ENCODE measurements at regions not wholly inside any gene's neighbourhood (a gene's known extent, or its start where the extent isn't known, plus 50 kb on each side); places are given as distances from the start of the nearest gene placed in this dataset.

DNA sequence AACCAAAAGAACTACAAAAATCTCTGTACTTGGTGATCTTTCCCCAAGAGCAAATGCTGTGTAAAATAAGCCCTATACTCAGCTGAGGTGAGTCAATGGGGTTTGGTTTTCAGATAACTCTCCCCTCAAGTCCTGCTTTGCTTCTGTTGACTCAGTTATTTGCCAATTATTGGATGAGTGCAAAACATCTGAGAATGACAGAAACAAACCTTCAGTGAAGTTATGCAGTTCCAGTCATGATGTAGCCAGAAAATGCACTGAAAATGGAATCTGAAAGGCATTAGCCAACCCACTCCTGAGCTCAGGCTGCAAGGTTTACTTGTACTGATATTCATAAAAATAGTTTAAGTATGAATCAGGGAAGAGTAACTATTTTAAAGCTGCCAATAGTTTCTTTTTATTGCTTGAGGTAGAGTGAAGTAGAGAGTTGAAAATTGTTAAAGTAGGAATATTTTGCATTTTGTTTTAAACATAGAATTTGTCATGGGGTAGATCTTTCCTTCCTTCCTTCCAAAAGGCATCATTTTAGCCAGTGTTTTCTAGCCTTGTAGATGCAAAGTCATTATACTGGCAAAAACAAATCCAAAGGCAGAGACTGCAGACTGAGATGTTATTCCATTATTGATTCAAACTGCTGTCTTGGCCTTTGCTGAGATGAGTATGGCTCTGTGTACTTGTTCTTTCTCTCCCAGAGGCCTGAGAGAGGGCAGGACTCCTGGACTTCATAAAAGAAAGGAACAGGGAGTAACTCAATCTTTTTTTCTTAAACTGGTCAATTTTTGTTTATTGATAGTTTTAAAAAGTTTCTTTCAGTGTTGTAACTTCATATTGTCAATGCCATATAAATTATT is 215.3 kb downstream of the RND3 start:
- Mint-ChIP-seq H3K4me3 (no peak overlapping the region), H3K9me3 (peaks cover 25 to 32% of the 10 kb centered on the region in 2 experiments), H3K4me1 (peaks cover 13 to 21% of the 10 kb centered on the region in 2 experiments), H3K27me3 (ENCODE audit: low read depth) (no peaks in the 10 kb centered on the region), H3K27ac (no peak overlapping the region), H3K36me3 (ENCODE audit: insufficient read depth in 1 of 3, low read depth in 3 of 3) (peaks cover 19 to 33% (median 30%) of the 10 kb centered on the region in 3 experiments)
- Histone ChIP-seq H2BK20ac (ENCODE audit: low read depth, low read length, poor library complexity, severe bottlenecking) (no peak overlapping the region), H3K79me2 (ENCODE audit: insufficient read depth, low read length) (no peaks in the 10 kb centered on the region), H3T11ph (ENCODE audit: low read length) (no peak overlapping the region), H2BK15ac (ENCODE audit: low read depth, low read length) (no peak overlapping the region), H3K18ac (ENCODE audit: insufficient read length, low read depth, low read length) (no peak overlapping the region), H4K5ac (ENCODE audit: insufficient read length, low read depth, low read length) (no peak overlapping the region), H4K20me1 (ENCODE audit: control insufficient read depth, insufficient read depth, insufficient read length) (no peaks in the 10 kb centered on the region), H3K23me2 (ENCODE audit: insufficient read length, low read depth, low read length, poor library complexity, severe bottlenecking) (no peaks in the 10 kb centered on the region), H3K79me1 (ENCODE audit: insufficient read depth, low read depth, low read length, poor library complexity, severe bottlenecking) (no peaks in the 10 kb centered on the region), H2BK12ac (ENCODE audit: insufficient read length, low read depth, low read length) (no peak overlapping the region), H2BK5ac (ENCODE audit: insufficient read length, low read length) (no peak overlapping the region), H3K27ac (ENCODE audit: insufficient read length, low read depth, low read length) (no peak overlapping the region), H2AK5ac (ENCODE audit: insufficient read length, low read length) (no peak overlapping the region), H3K27me3 (ENCODE audit: insufficient read depth, low read length) (no peaks in the 10 kb centered on the region), H3K4me1 (ENCODE audit: insufficient read depth, low read length) (no peaks in the 10 kb centered on the region; the same call in 1 of the 2 replicates), H4K8ac (replicated peaks; ENCODE audit: insufficient read length, low read depth, low read length) (no peak overlapping the region), H3K4me2 (ENCODE audit: insufficient read depth, insufficient read length, low read length) (no peak overlapping the region), H3K9me3 (ENCODE audit: control insufficient read depth, low read depth, low read length) (peaks cover 15% of the 10 kb centered on the region), H4K91ac (ENCODE audit: insufficient read length, low read depth, low read length) (no peak overlapping the region), H2AFZ (ENCODE audit: low read length) (no peak overlapping the region), H2BK120ac (ENCODE audit: low read depth, low read length, poor library complexity, severe bottlenecking) (no peak overlapping the region), H3K23ac (ENCODE audit: insufficient read length, low read depth, low read length) (no peak overlapping the region), H3K14ac (ENCODE audit: insufficient read depth, low read length) (no peak overlapping the region), H3K9ac (ENCODE audit: extremely low read depth, insufficient read length, low read length) (no peak overlapping the region), H3K4ac (ENCODE audit: low read depth, low read length) (no peak overlapping the region), H3K56ac (ENCODE audit: insufficient read length, low read depth, low read length) (no peak overlapping the region)
- TF ChIP-seq, protein P1, sequence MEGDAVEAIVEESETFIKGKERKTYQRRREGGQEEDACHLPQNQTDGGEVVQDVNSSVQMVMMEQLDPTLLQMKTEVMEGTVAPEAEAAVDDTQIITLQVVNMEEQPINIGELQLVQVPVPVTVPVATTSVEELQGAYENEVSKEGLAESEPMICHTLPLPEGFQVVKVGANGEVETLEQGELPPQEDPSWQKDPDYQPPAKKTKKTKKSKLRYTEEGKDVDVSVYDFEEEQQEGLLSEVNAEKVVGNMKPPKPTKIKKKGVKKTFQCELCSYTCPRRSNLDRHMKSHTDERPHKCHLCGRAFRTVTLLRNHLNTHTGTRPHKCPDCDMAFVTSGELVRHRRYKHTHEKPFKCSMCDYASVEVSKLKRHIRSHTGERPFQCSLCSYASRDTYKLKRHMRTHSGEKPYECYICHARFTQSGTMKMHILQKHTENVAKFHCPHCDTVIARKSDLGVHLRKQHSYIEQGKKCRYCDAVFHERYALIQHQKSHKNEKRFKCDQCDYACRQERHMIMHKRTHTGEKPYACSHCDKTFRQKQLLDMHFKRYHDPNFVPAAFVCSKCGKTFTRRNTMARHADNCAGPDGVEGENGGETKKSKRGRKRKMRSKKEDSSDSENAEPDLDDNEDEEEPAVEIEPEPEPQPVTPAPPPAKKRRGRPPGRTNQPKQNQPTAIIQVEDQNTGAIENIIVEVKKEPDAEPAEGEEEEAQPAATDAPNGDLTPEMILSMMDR (conservative IDR thresholded peaks at IDR 0.05): no peak
- DNase-seq: no peak
